Breast epithelium (tissue), 3 donors: ENCODE measurements at regions not wholly inside any gene's neighbourhood (a gene's known extent, or its start where the extent isn't known, plus 50 kb on each side); places are given as distances from the start of the nearest gene placed in this dataset.

Experiments
- POLR2A ChIP-seq: fragments of 450-650 bp; IDR thresholded peaks from one replicate; pipeline ENCODE4 v1.6.1; 2016; ENCODE audit warnings: antibody characterized with exemption, mild to moderate bottlenecking, moderate library complexity
- POLR2AphosphoS5 ChIP-seq, 3 donors: sonication (generic); formaldehyde crosslinking; IDR thresholded peaks; one replicate each; pipeline ENCODE4 v1.6.1; 2017; ENCODE audit warnings: antibody characterized with exemption in 3 of 3

DNA sequence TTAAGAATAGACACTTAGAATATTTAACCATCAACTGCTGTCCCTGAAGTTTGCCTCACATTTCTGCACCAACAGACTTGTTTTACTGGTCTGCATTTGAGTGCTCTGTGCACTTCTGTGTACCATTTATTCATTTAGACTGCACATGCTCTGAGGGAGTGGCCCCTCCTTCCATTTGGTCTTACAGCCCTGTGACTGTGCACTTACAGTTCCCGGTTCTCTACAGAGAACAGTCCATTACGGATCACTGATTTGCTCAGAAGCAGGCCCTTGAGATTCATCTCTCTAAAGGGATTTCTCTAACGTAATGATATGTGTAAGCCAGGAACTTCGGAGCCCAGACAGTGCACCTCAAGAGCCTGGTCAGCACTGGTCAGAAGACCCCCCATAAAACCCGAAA is 247.3 kb upstream of the BLID start:
- TF ChIP-seq POLR2A (no peak), POLR2AphosphoS5 (IDR thresholded peaks at IDR 0.05) (no peak)
